ENCODE measurements at regions not wholly inside any gene's neighbourhood (a gene's known extent, or its start where the extent isn't known, plus 50 kb on each side); places are given as distances from the start of the nearest gene placed in this dataset.

- DNase-seq: peak; percentile 92
Observed at GRCh38 chr14:55500219-55500701, 59.8 kb upstream of the TBPL2 start.

- peak; percentile 62 for DNase-seq
Observed at GRCh38 chr14:55500708-55501107, 60.3 kb upstream of the TBPL2 start.

- DNase-seq: no peak
Observed at GRCh38 chr14:55502746-55503284, 62.4 kb upstream of the TBPL2 start.

- DNase-seq: peak; percentile 14
Observed at GRCh38 chr14:55505846-55506245, 65.4 kb upstream of the TBPL2 start.

- no peak for DNase-seq
Observed at GRCh38 chr14:55508676-55509075, 68.3 kb upstream of the TBPL2 start.

- DNase-seq: no peak
Observed at GRCh38 chr14:55512421-55512820, 67.6 kb upstream of the KTN1 start.

GRCh38 chr14:55513491-55513890 is 66.5 kb upstream of the KTN1 start:
- no peak for DNase-seq

GRCh38 chr14:55514819-55515490 is 65.1 kb upstream of the KTN1 start:
- no peak for DNase-seq

- no peak for DNase-seq
Observed at GRCh38 chr14:55516776-55517175, 63.2 kb upstream of the KTN1 start.

GRCh38 chr14:55518391-55518790 is 61.6 kb upstream of the KTN1 start:
- DNase-seq: peak; percentile 25

GRCh38 chr14:55519473-55520080 is 60.4 kb upstream of the KTN1 start:
- DNase-seq: no peak

- no peak for DNase-seq
Observed at GRCh38 chr14:55523321-55523720, 56.7 kb upstream of the KTN1 start.
